GM19238 (cell line): ENCODE measurements at regions not wholly inside any gene's neighbourhood (a gene's known extent, or its start where the extent isn't known, plus 50 kb on each side); places are given as distances from the start of the nearest gene placed in this dataset.

Experiments
- DNase-seq: peaks from one replicate; pipeline ENCODE4 v3.0.0; 2011; ENCODE audit warnings: low spot score; ENCODE audit not compliant: insufficient read length

GRCh38 chr6:148035806-148036390 is 306.7 kb upstream of the SASH1 start:
- DNase-seq = no peak

GRCh38 chr6:148037496-148037895 is 305.1 kb upstream of the SASH1 start:
- DNase-seq = no peak

GRCh38 chr6:148041546-148041945 is 301.1 kb upstream of the SASH1 start:
- no peak for DNase-seq

GRCh38 chr6:148042536-148042935 is 300.1 kb upstream of the SASH1 start:
- DNase-seq = no peak

GRCh38 chr6:148044261-148044751 is 298.3 kb upstream of the SASH1 start:
- DNase-seq = no peak

- DNase-seq = no peak
Measured at GRCh38 chr6:148044921-148045320, 297.7 kb upstream of the SASH1 start.

- DNase-seq = no peak
Measured at GRCh38 chr6:148053209-148053608, 289.4 kb upstream of the SASH1 start.

- DNase-seq = no peak
Measured at GRCh38 chr6:148053796-148054195, 288.8 kb upstream of the SASH1 start.

GRCh38 chr6:148054219-148054618 is 288.4 kb upstream of the SASH1 start:
- no peak for DNase-seq

GRCh38 chr6:148055419-148055818 is 287.2 kb upstream of the SASH1 start:
- DNase-seq = no peak

GRCh38 chr6:148059869-148060268 is 282.8 kb upstream of the SASH1 start:
- no peak for DNase-seq

- no peak for DNase-seq
Measured at GRCh38 chr6:148064406-148065134, 278.1 kb upstream of the SASH1 start.

GRCh38 chr6:148068437-148069061 is 274.1 kb upstream of the SASH1 start:
- no peak for DNase-seq

GRCh38 chr6:148069256-148069655 is 273.4 kb upstream of the SASH1 start:
- no peak for DNase-seq

- DNase-seq = no peak
Measured at GRCh38 chr6:148074291-148074690, 268.3 kb upstream of the SASH1 start.

- no peak for DNase-seq
Measured at GRCh38 chr6:148074738-148075137, 267.9 kb upstream of the SASH1 start.

GRCh38 chr6:148075352-148075751 is 267.3 kb upstream of the SASH1 start:
- no peak for DNase-seq

- no peak for DNase-seq
Measured at GRCh38 chr6:148076051-148076450, 266.6 kb upstream of the SASH1 start.

GRCh38 chr6:148080315-148080714 is 262.3 kb upstream of the SASH1 start:
- DNase-seq = no peak

GRCh38 chr6:148081076-148081475 is 261.6 kb upstream of the SASH1 start:
- DNase-seq = no peak

GRCh38 chr6:148082044-148082443 is 260.6 kb upstream of the SASH1 start:
- DNase-seq = no peak

GRCh38 chr6:148082696-148083095 is 259.9 kb upstream of the SASH1 start:
- DNase-seq = no peak
